BE2C (cell line): ENCODE measurements at regions not wholly inside any gene's neighbourhood (a gene's known extent, or its start where the extent isn't known, plus 50 kb on each side); places are given as distances from the start of the nearest gene placed in this dataset.
"Not testable (repeated sequence)": the region's sequence is repeated elsewhere in the genome, so short reads cannot be mapped to it uniquely, and the experiment has no call there.

Experiments used
- DNase-seq: peaks from one replicate; pipeline ENCODE4 v3.0.0-alpha.2; 2020
- H3K27me3 ChIP-seq: fragments of 250-450 bp; sonication (Bioruptor Pico); 2 replicates; pipeline ENCODE4 v1.5.1; 2020; ENCODE audit warnings: mild to moderate bottlenecking
- H3K36me3 ChIP-seq: fragments of 250-450 bp; sonication (Bioruptor Pico); 2 replicates; pipeline ENCODE4 v1.5.1; 2020; ENCODE audit warnings: mild to moderate bottlenecking
- H3K4me1 ChIP-seq: fragments of 250-450 bp; sonication (Bioruptor Pico); 2 replicates; pipeline ENCODE4 v1.5.1; 2020
- H3K4me3 ChIP-seq: 2 replicates; pipeline ENCODE4 v1.5.1; 2011; ENCODE audit warnings: low read depth, low read length
- H3K9me3 ChIP-seq: fragments of 250-450 bp; sonication (Bioruptor Pico); 2 replicates; pipeline ENCODE4 v1.5.1; 2020
- TF ChIP-seq, protein P1 (sequence below): IDR thresholded peaks from 2 replicates; pipeline ENCODE4 v1.5.1; 2012; ENCODE audit warnings: mild to moderate bottlenecking, low read depth, low read length

DNA sequence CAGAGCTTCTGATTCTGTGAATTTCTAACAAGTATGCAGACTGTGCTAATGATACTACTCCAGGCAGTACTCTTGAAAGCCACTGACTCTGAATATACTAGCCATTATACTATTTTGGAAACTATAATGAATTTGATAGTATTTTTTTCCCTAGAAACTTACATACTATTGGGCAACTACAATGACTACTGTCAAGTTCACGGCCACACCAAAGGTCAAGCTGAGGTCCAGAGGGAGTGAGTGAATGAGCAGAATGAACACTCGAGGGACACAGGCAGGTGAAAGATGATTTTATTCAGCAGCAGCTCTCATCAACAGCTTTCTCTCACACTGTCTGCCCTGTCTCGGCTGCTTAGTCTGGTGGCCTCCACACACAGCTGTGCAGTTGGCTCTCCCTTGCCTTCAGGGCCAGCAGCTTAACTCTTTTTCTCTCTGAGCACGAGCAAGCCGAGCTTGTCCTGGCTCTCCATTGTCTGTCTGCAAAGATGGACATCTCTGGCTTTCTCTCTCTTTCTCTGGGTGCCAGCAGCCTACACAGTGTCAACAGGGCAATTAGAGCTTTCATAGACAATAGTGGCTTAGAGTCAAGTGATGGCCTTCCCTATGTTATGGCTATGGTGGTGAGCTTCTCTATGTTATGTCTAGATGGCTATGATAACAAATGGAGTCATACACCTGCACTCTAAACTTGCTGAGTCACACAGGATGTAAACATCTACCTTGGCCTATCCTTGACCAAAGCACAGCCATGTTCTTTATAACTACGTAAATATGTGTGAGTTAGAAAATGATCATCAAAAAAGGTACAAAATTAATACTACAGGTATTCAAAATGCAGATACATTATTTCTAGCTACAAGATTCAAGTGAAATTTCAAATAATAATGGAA is 362.4 kb downstream of the CGGBP1 start:
- Histone ChIP-seq H3K36me3 (no peaks in the 10 kb centered on the region), H3K27me3 (no peaks in the 10 kb centered on the region), H3K4me3 (no peak overlapping the region), H3K4me1 (no peaks in the 10 kb centered on the region), H3K9me3 (no peaks in the 10 kb centered on the region)
- TF ChIP-seq, protein P1, sequence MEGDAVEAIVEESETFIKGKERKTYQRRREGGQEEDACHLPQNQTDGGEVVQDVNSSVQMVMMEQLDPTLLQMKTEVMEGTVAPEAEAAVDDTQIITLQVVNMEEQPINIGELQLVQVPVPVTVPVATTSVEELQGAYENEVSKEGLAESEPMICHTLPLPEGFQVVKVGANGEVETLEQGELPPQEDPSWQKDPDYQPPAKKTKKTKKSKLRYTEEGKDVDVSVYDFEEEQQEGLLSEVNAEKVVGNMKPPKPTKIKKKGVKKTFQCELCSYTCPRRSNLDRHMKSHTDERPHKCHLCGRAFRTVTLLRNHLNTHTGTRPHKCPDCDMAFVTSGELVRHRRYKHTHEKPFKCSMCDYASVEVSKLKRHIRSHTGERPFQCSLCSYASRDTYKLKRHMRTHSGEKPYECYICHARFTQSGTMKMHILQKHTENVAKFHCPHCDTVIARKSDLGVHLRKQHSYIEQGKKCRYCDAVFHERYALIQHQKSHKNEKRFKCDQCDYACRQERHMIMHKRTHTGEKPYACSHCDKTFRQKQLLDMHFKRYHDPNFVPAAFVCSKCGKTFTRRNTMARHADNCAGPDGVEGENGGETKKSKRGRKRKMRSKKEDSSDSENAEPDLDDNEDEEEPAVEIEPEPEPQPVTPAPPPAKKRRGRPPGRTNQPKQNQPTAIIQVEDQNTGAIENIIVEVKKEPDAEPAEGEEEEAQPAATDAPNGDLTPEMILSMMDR: no peak
- DNase-seq: no peak

DNA sequence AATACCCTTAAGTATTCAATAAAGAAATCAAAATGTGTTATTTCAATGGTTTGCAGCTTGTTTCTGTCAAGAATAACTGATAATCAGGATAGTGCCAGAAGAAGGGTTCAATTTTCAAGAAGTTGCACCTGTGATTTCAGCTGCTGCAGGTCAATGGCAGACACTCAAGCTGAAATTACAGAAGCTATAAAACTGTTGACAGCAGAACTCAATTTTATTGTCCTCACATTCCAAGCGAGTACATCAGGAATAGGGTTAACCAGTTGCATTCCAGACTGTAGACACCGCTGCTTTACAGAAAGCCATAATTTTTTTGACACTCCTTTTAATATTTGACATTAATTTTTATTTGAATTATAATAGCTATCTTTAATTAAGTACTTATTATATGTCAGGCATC is 364.1 kb downstream of the CGGBP1 start:
- Histone ChIP-seq H3K36me3 (no peaks in the 10 kb centered on the region), H3K4me3 (no peak overlapping the region), H3K4me1 (no peaks in the 10 kb centered on the region), H3K27me3 (no peaks in the 10 kb centered on the region), H3K9me3 (no peaks in the 10 kb centered on the region)
- no peak for DNase-seq
- TF ChIP-seq, protein P1: no peak

DNA sequence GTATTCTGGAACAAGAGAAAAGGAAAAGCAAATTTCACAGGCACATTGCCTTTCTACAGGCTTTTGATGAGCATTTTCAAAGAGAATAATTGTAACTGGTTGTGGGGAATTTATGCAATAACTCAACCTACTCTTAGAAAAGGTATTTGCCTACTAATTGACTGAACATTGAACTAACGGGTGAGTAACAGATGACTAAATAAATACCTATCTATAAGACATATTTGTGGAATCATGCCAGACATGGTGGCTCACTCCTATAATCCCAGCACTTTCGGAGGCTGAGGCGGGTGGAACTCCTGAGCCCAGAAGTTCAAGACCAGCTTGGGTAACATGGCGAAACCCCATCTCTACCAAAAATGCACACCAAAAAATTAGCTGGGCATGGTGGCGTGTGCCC is 367.7 kb downstream of the CGGBP1 start:
- H3K9me3 ChIP-seq: no peaks in the 10 kb centered on the region
- no peak for DNase-seq
- TF ChIP-seq, protein P1: no peak
- H3K4me3 ChIP-seq: no peak overlapping the region
- H3K27me3 ChIP-seq: no peaks in the 10 kb centered on the region
- H3K36me3 ChIP-seq: no peaks in the 10 kb centered on the region
- no peaks in the 10 kb centered on the region for H3K4me1 ChIP-seq

DNA sequence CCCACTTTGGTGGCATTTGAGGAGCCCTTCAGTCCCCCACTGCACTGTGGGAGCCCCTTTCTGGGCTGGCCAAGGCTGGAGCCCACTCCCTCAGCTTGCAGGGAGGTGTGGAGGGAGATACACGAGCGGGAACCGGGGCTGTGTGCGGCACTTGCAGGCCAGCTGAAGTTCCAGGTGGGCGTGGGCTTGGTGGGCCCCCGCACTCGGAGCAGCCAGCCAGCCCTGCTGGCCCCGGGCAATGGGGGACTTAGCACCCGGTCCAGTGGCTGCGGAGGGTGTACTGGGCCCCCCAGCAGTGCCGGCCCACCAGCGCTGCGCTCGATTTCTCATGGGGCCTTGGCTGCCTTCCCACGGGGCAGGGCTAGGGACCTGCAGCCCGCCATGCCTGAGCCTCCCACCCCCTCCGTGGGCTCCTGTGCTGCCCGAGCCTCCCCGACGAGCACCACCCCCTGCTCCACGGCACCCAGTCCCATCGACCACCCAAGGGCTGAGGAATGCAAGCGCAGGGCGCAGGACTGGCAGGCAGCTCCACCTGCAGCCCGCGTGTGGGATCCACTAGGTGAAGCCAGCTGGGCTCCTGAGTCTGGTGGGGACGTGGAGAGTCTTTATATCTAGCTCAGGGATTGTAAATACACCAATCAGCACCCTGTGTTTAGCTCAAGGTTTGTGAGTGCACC is 379.7 kb downstream of the CGGBP1 start:
- not testable (repeated sequence) for H3K4me3 ChIP-seq, DNase-seq, H3K4me1 ChIP-seq, H3K36me3 ChIP-seq, H3K27me3 ChIP-seq, H3K9me3 ChIP-seq

DNA sequence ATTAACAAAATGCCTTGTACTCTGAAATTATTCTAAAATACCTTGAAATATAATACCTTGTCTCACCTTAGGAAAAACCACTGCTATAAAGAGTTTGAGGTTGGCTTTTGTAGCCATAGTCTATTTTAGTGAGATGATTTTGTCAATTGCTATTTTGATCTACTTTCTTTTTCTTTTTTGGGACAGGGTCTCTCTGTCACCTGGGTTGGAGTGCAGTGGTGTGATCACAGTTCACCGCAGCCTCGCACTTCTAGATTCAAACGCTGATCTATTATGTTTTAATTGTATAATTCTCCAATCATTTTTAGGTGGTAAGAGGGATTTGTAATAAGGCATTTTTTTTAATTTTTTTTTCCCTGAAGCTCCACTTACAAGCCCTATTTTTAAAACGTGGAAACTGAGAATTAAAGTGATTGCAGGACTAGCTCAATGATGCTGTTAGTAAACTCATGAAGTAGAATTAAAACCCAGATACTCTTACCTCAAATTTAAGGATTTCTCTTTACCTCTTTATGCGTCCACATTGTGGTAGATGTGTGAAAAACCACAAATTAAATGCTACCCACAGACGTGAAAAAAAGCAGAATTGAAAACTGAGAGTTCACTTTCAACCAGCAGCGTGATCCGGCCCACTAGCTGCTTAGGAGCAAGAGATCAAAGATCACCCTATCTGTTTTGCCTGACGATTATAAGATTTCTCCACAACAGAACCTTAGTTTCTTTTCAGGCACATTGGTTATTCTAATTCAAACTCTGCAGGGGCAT is 384.2 kb downstream of the CGGBP1 start:
- H3K4me3 ChIP-seq: no peak overlapping the region
- TF ChIP-seq, protein P1: no peak
- no peaks in the 10 kb centered on the region for H3K36me3 ChIP-seq
- H3K9me3 ChIP-seq: no peaks in the 10 kb centered on the region
- H3K4me1 ChIP-seq: no peaks in the 10 kb centered on the region
- H3K27me3 ChIP-seq: no peaks in the 10 kb centered on the region
- no peak for DNase-seq

DNA sequence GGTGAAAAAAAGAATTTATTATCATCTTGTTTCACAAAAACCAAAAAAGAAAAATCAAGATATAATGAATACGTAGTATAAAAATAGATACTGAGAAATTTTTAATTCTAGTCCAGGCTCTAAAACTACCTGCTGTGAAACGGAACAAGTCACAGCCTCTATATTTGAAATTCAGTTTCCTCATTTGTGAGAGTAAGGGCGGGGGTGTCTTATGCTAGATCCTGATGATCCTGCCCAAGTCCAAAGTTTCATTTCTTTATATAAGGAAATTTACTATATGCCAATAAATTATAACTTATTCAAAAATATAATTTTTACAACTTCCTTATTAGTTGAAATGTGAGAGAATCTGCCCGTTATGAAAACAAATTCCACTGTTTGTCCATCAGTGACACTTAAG is 385.7 kb downstream of the CGGBP1 start:
- H3K4me3 ChIP-seq: no peak overlapping the region
- no peaks in the 10 kb centered on the region for H3K36me3 ChIP-seq
- no peaks in the 10 kb centered on the region for H3K4me1 ChIP-seq
- no peak for DNase-seq
- no peaks in the 10 kb centered on the region for H3K9me3 ChIP-seq
- H3K27me3 ChIP-seq: no peaks in the 10 kb centered on the region
- TF ChIP-seq, protein P1: no peak
